GM12872 (cell line): ENCODE measurements at regions not wholly inside any gene's neighbourhood (a gene's known extent, or its start where the extent isn't known, plus 50 kb on each side); places are given as distances from the start of the nearest gene placed in this dataset.

ENCODE experiments used
- TF ChIP-seq, protein P1 (sequence below): IDR thresholded peaks from 3 replicates; pipeline ENCODE4 v1.5.1; 2011; ENCODE audit warnings: low read depth, mild to moderate bottlenecking, low read length, moderate library complexity; ENCODE audit not compliant: insufficient read depth

DNA sequence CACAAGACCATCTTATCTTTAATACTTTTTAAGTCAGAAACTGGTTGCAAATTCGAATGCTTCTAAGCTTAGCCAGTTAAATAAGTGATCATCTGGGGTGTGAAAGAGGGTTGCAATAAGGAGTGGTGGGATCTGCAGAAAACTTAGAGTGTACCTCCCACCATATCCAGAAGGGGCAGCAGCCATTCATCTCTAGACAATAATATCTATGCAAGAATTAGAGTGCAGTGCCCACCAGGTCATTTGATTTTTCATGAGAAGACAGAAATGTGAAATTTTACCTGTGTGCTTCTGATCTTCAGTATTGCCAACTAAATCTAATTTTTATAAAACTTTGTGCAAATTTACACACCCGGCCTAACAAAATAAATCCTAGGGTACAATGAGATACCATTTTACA, 127.2 kb upstream of the SP4 start:
- TF ChIP-seq, protein P1, sequence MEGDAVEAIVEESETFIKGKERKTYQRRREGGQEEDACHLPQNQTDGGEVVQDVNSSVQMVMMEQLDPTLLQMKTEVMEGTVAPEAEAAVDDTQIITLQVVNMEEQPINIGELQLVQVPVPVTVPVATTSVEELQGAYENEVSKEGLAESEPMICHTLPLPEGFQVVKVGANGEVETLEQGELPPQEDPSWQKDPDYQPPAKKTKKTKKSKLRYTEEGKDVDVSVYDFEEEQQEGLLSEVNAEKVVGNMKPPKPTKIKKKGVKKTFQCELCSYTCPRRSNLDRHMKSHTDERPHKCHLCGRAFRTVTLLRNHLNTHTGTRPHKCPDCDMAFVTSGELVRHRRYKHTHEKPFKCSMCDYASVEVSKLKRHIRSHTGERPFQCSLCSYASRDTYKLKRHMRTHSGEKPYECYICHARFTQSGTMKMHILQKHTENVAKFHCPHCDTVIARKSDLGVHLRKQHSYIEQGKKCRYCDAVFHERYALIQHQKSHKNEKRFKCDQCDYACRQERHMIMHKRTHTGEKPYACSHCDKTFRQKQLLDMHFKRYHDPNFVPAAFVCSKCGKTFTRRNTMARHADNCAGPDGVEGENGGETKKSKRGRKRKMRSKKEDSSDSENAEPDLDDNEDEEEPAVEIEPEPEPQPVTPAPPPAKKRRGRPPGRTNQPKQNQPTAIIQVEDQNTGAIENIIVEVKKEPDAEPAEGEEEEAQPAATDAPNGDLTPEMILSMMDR = peak; percentile 49; the same call in 2 of the 3 replicates

DNA sequence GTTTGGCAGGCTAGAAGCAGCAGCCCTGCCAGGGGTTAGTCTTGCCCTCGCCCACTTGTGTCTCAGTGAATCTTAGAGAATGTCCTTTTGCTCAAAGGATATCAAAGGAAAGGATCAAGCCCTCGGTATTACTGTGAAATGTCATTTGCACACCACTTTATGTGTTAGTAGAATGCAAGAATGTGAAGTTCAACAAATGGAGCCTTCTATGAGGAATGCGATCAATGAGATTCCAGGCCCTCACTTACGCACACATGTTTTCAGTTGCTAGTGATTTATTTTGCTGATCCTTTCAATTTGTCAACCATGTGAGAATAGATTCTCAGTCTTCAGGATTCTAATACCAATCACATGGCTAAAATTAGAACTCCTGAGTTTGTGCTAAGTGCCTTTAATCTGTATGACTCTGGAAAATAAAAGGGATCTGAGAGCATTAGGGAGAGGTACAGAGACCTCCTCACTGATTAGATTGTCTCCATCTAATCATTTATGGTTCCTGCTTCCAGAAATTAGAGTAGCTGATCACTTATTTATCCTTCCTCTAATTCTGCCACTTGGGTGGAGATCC, 123.0 kb upstream of the SP4 start:
- TF ChIP-seq, protein P1 = no peak

DNA sequence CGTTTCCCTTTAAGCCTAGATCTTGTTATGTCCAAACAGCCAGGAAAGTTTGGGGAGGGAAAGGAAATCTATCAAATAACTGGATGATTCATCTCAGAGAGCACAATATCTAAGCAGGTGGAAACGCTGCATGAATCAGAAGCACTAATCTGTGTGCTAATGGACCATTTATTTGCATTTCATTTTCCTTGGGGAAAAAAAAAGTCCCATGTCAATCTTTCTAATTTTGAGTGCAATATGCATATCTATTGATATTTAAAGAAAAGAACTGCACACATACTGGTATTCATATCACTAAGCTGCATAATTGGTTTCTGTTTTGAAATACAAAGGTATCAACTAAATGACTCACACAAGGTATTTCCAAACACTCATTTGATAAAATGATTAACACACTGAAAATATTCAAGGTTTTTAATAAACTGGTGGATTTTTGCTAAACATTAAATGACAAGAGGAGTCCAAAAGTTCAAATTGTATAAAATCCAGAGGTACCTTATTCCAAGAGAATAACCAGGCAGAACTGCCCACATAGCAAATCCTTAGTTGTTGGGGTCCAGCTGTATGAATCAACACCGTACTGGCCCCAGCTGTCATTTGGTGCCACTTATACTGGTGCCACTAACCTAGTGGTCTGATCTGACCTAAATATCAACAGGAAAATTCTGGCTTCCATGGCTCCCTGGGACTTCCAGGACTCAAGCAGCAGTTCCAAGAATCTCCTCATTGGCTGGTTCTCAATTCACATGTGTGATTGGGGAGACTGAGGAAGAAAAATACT, 122.2 kb upstream of the SP4 start:
- TF ChIP-seq, protein P1 = no peak

DNA sequence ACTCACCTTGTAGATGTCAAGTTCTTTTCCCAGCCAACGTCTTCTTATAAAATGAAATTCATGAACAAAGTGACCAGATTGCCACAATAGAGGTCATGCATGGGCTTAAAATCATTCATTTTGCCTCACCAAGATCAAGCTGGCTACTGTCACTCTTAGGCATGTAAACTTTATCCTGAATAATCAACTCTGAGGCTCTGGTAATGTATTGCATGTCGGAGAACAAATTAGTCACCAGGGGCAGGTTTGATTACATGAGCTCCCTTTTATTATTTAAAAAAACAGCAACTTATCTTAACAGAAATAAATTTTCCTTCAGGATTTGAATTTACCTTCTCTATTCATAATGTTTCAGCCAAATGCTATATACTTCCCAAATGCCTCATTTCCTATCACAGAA, 112.9 kb upstream of the SP4 start:
- TF ChIP-seq, protein P1 = no peak

DNA sequence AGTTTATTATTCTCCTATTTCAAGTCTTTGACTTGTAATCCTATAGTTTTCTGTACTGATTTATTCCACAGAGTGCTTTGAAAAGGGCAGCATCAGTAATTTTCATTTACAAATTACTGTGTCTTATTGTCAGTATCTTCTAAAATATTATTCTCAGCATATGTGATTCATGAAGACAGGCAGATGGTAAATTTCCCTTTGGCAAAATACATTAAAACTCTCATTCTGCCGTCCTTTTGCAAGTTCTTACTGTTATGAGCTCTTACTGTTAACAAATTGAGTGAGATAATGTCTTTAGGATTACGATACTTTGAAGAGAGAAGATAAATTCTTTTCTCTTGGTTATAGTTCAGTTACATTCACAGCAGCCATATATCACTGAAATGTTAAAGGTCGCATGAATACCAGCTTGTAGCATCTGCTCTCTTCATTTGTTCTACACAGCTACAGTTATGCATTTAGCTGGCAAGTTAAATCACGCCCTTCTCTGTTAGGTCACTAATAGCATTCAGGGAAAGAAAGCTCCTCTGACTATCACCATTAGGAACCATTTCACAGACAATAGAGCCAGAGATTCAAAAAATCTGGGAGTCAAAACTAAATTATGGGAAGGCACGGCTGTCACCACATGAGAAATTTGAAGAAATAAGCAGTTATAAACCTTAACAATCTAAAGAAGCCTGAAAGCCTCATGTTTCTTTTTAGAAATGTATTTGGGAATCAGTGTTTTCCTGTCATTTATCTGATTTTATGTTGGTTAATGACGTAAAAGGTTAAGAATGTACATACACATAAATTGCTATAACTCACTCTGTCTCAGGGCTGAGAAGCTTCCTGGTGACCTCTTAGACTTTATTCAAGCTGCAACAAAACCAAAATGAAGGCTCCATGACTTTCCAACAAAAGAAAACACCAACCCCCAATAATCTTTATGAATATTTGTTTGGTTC, 109.6 kb upstream of the SP4 start:
- TF ChIP-seq, protein P1 = no peak

DNA sequence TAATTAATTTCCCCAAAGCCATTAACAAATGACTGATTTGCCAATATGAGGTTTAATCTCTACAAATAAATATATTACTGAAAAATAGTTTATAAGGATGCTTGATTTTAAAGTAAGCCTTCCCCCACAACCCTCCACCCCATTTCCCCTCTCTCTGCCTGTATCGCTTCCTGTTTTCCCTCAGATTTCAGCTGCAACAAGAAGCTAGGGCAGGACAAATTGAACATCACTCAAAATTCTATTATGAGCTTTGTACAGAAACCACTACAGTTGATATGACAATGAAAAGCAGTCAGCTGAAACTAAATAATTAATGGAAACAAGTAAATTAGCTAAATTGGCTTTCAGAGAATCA, 109.0 kb upstream of the SP4 start:
- TF ChIP-seq, protein P1 = no peak

DNA sequence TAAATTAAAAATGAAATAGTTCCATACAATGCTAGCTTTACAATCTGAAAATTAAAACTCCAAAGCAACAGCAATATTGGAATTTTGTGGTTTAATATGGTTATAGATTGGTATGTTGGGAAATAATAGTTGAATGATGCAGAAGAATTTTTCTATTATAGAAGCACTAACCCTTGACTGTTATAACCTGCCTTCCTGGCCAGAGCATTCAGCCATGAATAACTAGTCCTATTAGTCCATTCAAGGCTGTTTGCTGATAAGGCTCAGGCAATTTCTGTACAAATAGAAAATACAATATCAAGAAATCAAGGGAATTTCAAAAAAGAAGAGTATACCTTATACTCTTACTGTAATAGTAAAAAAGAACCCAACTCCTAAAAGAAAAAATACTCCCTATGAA, 101.6 kb upstream of the SP4 start:
- TF ChIP-seq, protein P1 = no peak
